ENCODE measurements at regions not wholly inside any gene's neighbourhood (a gene's known extent, or its start where the extent isn't known, plus 50 kb on each side); places are given as distances from the start of the nearest gene placed in this dataset.
"Not testable (repeated sequence)": the region's sequence is repeated elsewhere in the genome, so short reads cannot be mapped to it uniquely, and the experiment has no call there.

DNA sequence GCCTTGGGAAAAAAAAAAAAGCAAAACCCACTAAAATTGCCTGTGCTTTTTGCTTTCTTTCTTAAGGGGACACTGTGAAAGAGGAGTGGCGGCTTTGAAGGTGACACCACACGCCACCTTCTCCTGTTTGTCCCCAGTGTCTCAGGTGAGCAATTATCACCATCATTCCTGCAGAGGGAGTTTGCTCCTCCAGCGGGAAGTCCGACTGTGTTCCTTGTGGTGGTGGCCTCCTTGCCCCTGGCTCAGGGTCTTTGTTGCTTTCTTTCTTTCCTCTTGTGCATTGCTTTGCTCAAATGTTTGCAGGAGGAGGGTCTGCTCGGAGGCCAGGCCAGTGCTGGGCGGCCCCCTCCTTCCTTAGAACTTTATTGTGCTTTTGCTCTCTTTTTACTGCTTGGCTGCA, 164.3 kb upstream of the CXCR4 start:
- DNase-seq (ENCODE audit: low spot score) = no peak

DNA sequence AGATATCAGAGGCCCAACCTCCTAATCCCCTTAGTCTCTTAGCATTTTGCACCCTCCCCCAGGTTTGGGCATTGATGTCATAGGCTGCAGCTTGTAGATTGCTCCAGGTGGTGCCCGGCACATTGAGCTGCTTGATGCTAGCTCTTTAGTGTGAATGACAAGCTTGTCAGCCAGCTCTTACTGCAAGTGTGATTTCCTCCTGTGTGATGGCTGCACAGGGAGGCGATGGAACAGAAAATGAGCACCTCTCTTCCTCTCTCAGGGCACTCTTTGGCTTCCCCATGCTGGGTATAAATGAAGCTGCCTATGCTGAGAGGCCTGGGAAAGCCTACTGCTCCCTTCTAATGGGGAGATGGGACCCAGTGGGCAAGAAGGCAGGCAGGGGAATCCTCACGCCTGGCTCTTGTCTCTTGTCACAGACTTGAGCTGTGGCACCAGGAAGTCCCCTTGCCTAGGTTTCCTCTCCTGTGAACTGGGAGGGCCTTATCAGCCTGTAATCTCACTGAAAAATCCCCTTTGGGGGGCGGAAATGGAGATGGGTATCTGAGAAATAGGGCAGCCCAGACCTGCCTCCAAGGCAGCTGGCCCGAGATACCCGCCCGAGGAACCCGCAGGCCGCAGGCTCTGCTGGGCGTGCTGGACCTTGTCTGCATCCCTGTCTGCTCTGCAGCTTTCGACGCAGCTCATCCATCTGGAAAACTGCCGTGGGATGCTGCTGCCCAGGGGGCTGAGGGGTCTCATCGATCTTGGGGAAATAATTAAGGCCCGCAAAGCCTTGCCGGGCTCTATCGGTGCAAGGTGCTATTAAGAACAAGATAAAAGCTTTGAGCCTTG, 163.5 kb upstream of the CXCR4 start:
- peak; percentile 70 for DNase-seq (ENCODE audit: low spot score)

DNA sequence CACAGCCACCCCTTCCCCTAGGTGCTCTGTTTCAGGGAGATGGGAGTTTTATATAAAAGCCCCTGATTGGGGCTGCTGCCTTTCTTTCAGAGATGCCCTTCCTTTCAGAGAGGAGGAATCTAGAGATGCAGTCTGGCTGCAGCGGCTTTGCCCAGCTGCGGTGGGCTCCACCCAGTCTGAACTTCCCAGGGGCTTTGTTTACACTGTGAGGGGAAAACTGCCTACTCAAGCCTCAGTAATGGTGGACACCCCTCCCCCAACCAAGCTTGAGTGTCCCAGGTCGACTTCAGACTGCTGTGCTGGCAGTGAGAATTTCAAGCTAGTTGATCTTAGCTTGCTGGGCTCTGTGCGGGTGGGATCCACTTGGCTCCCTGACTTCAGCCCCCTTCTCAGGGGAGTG, 148.4 kb upstream of the CXCR4 start:
- DNase-seq (ENCODE audit: low spot score) = not testable (repeated sequence)

DNA sequence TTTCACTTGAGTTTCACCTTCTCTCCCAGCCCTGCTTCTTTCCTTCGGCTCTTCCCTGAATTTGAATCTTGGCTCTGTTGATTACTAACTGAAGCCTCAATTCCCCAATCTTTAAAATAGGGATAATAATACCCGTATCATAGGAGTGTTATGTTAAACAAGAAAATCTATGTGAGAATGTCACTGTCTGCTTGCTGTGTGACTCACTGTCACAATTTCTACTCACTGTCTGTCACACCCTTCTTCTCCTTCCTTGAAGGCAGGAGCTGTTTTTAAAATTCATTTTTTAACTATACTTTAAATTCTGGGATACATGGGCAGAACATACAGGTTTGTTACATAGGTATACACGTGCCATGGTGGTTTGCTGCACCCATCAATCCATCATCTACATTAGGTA, 141.6 kb upstream of the CXCR4 start:
- no peak for DNase-seq (ENCODE audit: low spot score)

DNA sequence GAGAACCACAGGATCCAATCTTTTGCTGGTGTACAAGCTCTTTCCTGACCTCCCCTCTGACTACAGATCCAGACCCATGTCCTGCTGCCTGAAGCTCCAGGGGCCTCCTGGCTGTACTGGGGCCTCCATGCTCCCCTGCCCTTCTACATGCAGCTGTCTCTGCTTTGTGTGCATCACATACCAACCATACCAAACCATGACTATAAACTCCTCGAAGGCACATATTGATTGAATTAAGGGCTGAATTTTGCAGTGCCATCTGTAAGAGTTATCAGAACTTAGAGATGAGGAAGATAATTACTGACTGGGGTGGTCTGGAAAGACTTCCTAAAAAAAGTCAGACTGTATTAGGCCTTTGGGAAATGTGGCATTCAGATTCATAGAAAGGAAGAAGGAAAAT, 139.9 kb upstream of the CXCR4 start:
- DNase-seq (ENCODE audit: low spot score) = no peak

DNA sequence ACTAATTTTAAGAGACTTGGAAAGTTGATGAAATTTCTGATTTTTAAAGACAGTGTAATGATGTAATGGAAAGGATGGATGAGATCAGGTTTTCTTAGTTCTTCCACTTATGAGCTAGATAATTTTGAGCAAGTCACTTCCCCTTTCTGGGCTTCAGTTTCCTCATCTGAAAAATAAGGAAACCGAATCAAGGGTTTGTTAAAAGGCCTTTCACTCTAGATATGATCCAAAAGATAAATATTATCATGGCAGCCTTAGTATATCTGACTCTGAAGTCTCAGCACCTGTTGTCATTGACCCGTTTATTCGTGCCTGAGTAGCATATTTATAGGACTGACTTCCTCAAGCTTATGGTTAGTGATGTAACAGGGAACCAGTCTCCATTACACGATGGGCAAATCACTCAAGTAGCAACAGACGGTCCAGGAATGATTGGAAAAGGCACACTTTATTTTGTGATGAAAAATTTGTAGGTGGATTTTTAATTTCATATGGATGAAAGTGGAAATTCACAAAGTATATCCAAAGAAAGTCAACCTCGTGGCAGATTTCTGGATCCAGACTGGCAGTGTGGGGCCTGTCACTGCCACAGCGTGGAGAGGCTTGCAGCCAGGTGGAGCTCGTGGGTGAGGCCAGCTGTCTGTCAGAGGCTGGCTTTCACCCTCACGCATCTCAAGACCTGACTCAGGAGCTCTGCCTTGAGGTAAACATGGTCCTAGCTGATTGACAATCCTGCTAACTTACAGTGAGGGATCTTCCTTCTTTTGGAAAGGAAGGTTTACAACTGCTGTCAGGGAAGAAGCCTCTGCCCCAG, 137.9 kb upstream of the CXCR4 start:
- no peak for DNase-seq (ENCODE audit: low spot score)

DNA sequence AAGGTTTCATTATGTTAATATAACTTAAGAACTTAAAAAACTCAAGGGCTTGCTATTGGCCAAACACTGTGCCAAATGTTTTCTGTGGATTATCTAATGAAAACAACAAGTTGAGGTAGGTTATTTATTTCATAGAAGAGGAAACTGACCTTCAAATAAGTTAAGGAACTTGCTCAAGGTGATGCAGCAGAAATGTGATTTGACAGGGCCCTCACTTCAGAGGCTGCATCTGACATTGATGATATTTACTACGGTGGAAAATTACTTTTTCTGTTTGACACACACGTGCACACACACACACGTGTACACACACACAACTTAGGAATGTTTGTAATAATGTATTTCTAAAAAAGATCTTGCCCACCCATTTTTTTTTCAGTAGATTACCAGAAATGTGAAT, 137.2 kb upstream of the CXCR4 start:
- no peak for DNase-seq (ENCODE audit: low spot score)

DNA sequence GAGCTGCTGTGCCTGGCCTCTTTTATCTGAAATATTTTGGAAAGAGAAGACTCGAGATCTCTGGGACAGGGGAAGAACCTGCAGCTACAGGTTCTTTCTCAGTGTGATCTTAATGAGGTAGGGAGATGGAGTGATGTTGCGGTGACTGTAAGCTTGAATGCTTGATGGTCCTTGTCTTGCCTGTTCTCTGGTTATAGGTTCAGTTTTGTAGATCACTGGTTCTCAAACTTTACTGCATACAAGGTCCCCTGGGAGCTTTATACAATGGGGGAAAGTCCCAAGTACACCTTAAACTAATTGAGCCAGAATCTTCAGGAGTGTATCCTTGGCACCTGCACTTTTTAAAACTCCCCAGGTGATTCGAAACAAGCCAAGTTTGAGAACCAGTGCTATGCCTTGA, 136.7 kb upstream of the CXCR4 start:
- DNase-seq (ENCODE audit: low spot score) = no peak

DNA sequence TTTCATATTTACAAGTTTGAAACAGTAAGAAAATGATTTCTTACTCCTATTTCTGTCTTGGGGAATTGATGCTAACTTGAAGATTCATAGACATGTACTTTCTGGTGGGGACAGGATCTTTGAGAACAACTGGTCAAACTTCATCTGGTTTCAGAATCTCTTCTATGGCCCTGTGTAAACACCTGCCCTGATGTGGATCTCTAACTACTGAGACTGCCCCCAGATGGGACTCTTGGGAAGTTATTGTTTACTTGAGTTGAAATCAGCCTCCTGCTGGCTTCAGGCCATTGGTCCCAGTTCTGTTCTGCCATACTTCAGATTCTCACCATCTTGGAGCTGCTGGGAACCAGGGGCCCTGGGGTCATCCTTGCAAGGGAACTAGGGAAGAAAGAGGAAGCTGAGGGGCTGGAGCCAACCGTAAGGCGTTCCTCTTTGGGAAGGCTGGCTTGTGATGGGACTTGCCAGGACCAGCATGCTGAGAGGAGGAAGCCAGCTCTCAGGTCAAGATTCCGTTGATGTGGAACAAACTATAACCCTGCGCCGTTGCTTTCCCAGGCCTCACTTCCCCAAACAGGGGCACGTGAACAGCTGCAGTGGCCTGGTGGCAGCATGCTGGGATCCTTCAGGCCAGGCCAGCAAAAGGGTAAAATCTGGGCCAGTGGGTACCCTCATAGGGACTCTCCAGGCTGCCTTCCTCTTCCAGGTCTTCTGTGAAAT, 135.5 kb upstream of the CXCR4 start:
- no peak for DNase-seq (ENCODE audit: low spot score)

DNA sequence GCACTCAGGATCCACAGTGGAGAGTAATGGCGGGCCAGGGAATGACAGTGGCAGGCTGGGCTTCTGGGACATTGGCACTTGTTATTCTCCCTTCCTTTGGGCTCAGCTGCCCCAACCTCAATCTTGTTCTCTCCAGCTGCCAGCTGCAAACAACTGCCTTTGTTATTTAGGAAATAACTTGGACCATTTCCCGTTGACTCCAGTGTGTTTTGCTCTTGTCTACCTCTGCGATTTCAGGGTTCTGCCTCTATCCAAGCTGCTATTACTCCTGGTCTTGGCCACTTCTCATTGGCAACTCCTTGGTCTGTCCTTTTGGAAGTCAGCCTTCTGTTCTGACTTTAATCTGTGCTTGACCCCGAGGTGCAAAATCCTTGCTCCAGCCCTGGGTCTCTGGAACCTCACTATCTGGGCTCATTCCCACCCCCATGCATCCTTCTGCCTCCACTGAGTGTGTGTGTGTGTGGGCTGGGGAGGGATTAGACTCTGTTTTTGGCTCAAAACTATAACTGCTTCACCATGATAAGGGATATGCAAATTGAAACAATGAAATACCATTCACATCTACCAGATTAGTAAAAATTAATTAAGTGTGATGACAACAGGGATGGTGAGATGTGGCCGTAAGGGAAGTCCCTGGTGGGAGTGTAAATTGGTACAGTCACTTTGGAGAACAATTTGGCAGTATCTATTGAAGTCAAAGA, 134.1 kb upstream of the CXCR4 start:
- DNase-seq (ENCODE audit: low spot score) = no peak

DNA sequence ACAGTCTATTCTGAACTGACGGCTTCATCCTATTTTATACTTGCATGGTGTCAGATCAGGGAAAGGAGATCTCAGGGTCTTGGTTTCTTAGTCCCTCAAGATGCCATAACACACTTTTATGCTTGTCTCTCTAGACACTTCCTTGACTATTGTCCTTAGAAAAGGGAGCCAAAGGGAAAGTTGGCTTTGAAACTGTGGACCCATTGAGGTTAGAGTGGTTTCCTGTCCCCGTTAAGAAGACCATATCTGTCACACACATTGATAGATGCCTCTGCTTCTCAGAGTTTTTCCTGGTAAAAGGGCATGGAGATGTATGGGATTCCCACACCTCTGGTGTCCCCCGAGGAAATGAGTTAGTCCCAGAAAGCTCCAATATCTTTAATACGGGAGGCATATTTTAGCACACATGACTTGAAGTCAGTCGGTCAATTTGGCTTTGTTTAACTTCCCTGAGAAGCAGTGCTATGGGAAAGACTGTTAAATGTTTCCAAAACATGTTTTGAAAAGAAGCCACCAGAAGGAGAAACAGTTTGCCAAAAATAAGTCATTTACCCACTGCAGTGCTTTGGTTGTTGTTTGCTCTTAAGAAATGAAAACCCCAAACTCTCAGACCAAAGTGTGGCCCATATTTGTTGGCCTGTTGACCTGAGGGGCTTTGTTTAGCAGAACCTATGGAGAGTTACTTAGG, 133.4 kb upstream of the CXCR4 start:
- DNase-seq (ENCODE audit: low spot score) = no peak

DNA sequence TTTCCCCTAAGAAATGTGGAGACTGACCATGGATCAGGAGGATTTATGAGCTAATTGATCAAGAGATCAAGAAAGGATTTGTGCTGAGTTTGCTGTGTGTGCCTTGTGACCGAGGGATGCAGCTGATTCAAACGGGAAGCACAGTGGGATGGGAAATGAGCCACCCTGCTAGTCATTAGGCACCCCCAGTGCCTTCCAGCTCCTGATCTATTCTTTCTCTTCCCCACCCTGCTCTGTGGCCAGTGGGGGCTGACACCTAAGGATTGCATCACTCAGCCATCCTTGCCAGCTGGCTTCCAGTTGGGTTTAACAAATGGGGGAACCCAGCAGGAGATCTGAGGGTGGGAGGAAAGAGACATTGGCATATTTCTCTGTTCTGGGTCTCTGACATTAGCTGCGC, 132.2 kb upstream of the CXCR4 start:
- no peak for DNase-seq (ENCODE audit: low spot score)

DNA sequence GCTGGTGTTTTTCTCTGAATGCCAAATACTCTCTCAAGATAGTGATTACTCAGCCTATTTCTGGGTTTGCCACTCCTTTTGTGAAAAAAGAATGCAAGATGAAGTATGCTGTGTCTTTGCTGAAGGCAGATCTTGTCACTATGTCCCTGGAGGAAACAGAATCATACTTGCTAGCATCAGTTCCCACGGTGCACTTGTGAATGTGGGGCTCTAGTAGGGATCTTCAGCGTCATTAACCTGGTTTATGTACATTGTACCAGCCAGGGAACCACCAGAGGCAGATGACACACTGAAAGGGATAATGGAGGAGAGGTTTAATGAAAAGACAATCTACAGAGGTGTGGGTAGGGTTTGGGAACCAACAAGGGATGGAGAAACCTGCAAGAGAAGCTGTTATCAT, 131.0 kb upstream of the CXCR4 start:
- no peak for DNase-seq (ENCODE audit: low spot score)

DNA sequence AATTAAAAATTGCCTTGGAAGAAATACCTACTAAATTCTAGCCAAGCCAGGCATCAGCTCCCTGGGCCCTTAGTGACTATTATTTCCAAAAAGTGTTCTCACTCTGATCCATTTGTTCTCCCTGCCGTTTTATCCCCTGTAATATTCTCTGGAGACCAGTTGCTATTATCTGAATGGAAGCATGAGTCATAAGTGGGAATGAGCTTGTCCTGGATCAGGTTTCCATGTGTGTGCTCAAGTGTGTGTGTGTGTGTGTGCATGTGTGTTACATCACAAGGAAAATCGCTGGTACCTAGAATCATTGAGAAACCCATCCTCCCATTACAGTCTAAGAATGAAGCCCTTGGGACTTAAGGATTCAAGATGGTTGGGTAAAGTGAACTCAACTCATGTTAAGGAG, 130.3 kb upstream of the CXCR4 start:
- no peak for DNase-seq (ENCODE audit: low spot score)

DNA sequence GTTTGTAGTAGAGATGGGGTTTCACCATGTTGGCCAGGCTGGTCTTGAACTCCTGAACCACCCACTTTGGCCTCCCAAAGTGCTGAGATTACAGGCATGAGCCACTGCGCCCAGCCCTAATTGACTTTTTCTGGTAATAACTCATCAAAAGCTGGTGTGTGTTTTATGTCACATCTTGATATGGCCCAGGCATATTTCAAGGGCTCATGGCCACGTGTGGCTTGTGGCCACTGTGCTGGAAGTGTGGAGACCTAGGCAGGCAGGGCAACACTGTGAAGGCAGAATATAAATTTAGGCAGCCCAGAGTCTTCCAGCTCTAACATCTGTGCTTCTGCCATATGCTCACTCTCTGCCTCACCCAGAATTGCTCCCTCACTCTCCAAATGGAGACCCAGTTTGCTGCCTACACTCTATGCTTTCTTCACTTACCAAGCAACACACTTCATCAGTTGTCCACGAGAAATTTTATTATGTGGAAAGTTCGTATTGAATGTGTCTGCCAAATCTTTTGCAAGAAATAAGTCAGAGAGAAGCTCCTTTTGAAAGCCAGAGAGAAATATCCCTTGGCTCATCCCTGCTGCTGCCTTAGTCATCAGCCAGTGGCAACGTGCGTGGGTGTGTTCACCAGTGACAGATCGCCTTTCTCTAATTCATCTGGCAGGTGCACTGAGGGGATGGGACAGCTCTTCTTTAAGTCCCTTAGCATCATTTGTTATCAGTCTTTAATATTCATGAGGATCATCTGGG, 129.4 kb upstream of the CXCR4 start:
- no peak for DNase-seq (ENCODE audit: low spot score)

DNA sequence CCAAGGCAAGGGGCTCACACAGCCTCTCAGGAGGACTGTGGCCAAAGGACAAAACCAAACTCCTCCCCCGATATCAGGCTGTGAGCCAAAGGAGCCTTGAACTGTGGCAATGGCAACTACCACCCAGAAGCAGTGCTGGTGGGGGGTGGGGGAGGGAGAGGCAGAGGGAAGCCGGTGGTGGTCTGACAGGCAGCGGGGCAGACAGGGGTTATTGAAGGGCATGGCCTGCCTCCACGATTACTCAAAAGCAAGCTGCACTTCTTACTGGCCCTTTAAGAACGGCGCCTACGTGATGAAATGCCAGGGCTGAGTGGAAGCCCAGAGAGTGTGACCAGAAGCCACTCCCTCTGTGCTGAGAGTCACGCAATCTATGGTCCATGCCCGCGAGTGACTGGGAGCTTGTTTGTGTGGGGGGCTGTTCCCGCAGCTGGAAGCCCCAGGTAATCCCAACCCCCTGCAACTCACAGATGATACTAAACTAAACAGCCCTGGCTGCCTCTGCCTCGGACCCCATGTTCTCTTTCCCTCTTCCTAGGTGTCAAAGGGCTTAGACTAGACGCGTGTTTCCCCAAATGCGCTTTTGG, 128.2 kb upstream of the CXCR4 start:
- DNase-seq (ENCODE audit: low spot score) = no peak

DNA sequence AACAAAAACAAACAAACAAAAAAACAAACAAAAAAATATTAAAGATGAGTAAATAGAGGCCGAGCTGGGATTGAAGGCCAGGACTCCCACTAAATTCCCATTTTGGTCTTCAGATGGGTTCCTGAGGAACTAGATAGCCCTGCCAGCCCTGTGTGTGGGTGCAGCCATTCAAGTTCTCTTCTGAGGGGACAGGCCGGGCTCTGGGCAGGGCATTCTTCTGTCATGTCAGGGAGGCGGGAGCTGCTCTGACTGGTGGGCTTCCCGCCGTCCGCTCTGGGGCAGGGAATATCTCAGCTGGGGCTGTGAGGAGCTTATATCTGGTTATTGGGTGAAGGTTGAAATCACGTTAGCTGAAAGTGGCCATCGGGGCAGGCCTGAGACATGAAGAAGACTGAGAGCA, 127.3 kb upstream of the CXCR4 start:
- DNase-seq (ENCODE audit: low spot score) = no peak

DNA sequence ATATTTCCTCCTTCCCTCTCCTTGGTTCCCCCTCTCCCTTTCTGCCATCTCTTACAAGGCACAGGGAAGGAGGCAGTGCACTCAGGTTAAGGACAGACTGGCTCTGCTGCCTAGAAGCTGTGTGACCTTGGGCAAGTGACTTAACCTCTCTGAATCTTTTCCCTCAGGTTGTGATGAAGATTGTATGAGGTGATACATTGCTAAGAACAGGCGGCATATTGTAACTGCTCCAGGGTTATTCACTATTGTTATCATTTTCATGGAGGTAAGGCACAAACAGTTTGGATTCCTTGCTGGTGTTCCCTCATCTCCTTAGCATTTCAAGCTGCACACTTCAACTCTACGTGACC, 126.6 kb upstream of the CXCR4 start:
- no peak for DNase-seq (ENCODE audit: low spot score)

DNA sequence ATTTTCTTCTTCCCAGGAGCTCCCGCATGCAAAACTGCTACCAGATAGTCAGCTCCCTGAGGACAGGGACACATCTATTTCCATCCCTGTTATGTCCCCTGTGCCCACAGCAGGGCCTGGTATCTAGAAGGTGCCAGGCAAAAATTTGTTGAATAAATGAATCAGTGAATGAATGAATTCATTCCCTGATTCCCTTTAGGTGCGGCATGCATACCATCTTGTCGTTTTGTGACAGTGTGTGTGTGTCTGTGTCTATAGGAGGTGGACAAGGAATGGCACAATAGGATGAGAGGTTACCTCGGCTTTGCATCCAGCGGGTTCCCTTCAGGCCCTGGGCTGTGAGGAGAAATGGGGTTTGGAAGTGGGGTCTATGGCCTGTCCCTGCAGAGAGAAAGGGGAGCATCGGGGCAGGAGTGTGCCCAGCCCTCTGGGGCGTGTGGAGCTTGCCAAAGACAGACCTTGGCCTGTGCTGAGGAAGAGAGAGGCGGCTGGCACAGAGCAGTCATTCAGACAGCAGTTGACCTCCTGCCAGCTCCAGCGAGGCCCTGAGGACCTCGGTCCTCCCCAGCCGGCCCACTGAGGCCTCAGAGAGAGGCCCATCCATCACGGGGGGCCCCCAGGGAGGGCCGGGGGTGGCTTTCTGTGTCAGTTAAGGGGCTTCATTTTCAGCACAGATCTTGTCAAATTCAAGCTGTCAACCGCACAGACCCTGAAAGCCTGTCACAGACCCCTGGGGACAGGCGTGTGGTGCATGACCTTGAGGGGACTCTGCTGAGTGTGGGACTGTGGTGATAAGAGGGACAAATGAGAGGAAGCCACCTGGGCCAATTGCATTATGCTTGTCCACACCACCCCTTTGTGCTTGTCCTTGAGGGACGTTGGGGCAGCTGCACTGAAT, 125.9 kb upstream of the CXCR4 start:
- DNase-seq (ENCODE audit: low spot score) = no peak

Data from CD4-positive, alpha-beta T cell treated with Interleukin-2 at 100 ng/mL for 4 hours (primary cell).